Panc1 (cell line): ENCODE measurements at regions not wholly inside any gene's neighbourhood (a gene's known extent, or its start where the extent isn't known, plus 50 kb on each side); places are given as distances from the start of the nearest gene placed in this dataset.

Source experiments
- ATAC-seq: fragments of 200-7000 bp; cut with Tn5 transposase; 2 replicates; pipeline ENCODE4 v1.9.1; 2020; ENCODE audit warnings: mild to moderate bottlenecking, moderate library complexity
- BruUV-seq: library from RNA; stranded (reverse); fragments of 400-500 nt; replicated peaks from 2 replicates; lab custom pipeline; 2021; lab: Mats Ljungman, UMichigan
- CTCF ChIA-PET: fragments of 300-600 bp; sonication (Branson Sonifier 250); formaldehyde crosslinking; loops from one replicate; lab custom pipeline; 2022; ENCODE audit warnings: antibody characterized with exemption; lab: Charles Lee
- POLR2A ChIA-PET: fragments of 300-600 bp; sonication (Branson Sonifier 250); formaldehyde crosslinking; loops from one replicate; lab custom pipeline; 2022; ENCODE audit warnings: antibody characterized with exemption; lab: Charles Lee
- DNase-seq: peaks from one replicate; pipeline ENCODE4 v3.0.0-alpha.2; 2010; ENCODE audit warnings: low read depth, low spot score
- H3K27ac ChIP-seq: 2 replicates; pipeline ENCODE4 v1.5.1; 2011; ENCODE audit warnings: mild to moderate bottlenecking, low read length, inconsistent platforms
- H3K27me3 ChIP-seq: fragments of 200-500 bp; sonication (Bioruptor generic); 2 replicates; pipeline ENCODE4 v1.6.0; 2014; ENCODE audit warnings: low read length, inconsistent platforms; ENCODE audit not compliant: control insufficient read depth, insufficient read depth
- H3K36me3 ChIP-seq: fragments of 200-500 bp; sonication (Bioruptor generic); 2 replicates; pipeline ENCODE4 v1.5.1; 2014; ENCODE audit warnings: inconsistent platforms, mild to moderate bottlenecking, low read length, moderate library complexity; ENCODE audit not compliant: control insufficient read depth, insufficient read depth
- H3K4me1 ChIP-seq: 2 replicates; pipeline ENCODE4 v1.5.1; 2011; ENCODE audit warnings: inconsistent platforms, mild to moderate bottlenecking, low read length, moderate library complexity; ENCODE audit not compliant: control insufficient read depth, insufficient read depth
- H3K4me3 ChIP-seq, 2 experiments: 2 replicates each; pipeline ENCODE4 v1.5.1; 2011 to 2012; ENCODE audit warnings: low read depth in 2 of 2, low read length in 2 of 2, mild to moderate bottlenecking in 2 of 2, inconsistent platforms in 1 of 2, moderate library complexity in 1 of 2
- H3K9me3 ChIP-seq: fragments of 200-500 bp; sonication (Bioruptor generic); 2 replicates; pipeline ENCODE4 v1.5.1; 2014; ENCODE audit warnings: low read depth, mild to moderate bottlenecking, inconsistent platforms, low read length, moderate library complexity; ENCODE audit not compliant: control insufficient read depth, insufficient read depth
- CTCF ChIP-seq: fragments of 450-650 bp; IDR thresholded peaks from 2 replicates; pipeline ENCODE4 v1.5.1; 2017; ENCODE audit warnings: mild to moderate bottlenecking
- POLR2AphosphoS5 ChIP-seq: IDR thresholded peaks from 2 replicates; pipeline ENCODE4 v1.6.1; 2012; ENCODE audit warnings: mild to moderate bottlenecking, low read depth, low read length, moderate library complexity
- REST ChIP-seq, 2 experiments: IDR thresholded peaks; 2 replicates each; pipeline ENCODE4 v1.6.1; 2011 to 2012; ENCODE audit warnings: low read depth in 2 of 2, control low read depth in 1 of 2, low read length in 1 of 2, mild to moderate bottlenecking in 1 of 2, moderate library complexity in 1 of 2; ENCODE audit not compliant: insufficient read depth in 1 of 2
- SIN3A ChIP-seq: IDR thresholded peaks from 2 replicates; pipeline ENCODE4 v1.6.1; 2012; ENCODE audit warnings: low read depth, mild to moderate bottlenecking, low read length, moderate library complexity, borderline replicate concordance; ENCODE audit not compliant: insufficient read depth
- TCF7L2 ChIP-seq: IDR thresholded peaks from 2 replicates; pipeline ENCODE4 v1.6.1; 2011; ENCODE audit warnings: mild to moderate bottlenecking, low read depth, low read length, inconsistent platforms
- in situ Hi-C: cut with HindIII; loops from 2 replicates; pipeline ENCODE4 v1.10.0; 2016; ENCODE audit warnings: low sequenced_read_pairs, low pct_unique_long_range_greater_than_20kb
- intact Hi-C: fragments of 100-400 bp; cut with micrococcal nuclease; formaldehyde crosslinking; loops from one replicate; pipeline ENCODE4 v1.10.0; 2022; ENCODE audit not compliant: unreplicated experiment

- no TSS peak for BruUV-seq
- in situ Hi-C loops (no loop called here), intact Hi-C loops (no loop called here)
- no peaks in the 10 kb centered on the region for H3K4me1 ChIP-seq
- ChIA-PET POLR2A (no interaction called here), CTCF (no interaction called here)
- ATAC-seq (no peak), DNase-seq (no peak)
- TF ChIP-seq CTCF (no peak), SIN3A (no peak), POLR2AphosphoS5 (no peak), REST (IDR thresholded peaks at IDR 0.05; ENCODE audit: insufficient read depth in 1 of 2, low read depth in 2 of 2, low read length in 1 of 2) (no peak), TCF7L2 (no peak)
- H3K4me3 ChIP-seq: no peak overlapping the region
- H3K27ac ChIP-seq: peak overlapping the region; percentile 45; the same call in 1 of the 2 replicates
- no peaks in the 10 kb centered on the region for H3K9me3 ChIP-seq
- H3K27me3 ChIP-seq: no peaks in the 10 kb centered on the region
- H3K36me3 ChIP-seq: no peaks in the 10 kb centered on the region
Observed at GRCh38 chr1:218568962-218569550, 223.9 kb downstream of the TGFB2 start.

GRCh38 chr1:218570456-218570855, 225.3 kb downstream of the TGFB2 start:
- Histone ChIP-seq H3K9me3 (peaks cover 5% of the 10 kb centered on the region; the same call in 1 of the 2 replicates), H3K27me3 (no peaks in the 10 kb centered on the region), H3K36me3 (no peaks in the 10 kb centered on the region), H3K4me1 (no peaks in the 10 kb centered on the region), H3K4me3 (no peak overlapping the region), H3K27ac (no peak overlapping the region)
- POLR2A ChIA-PET: interaction anchor here (0.8 kb wide), 1 partner anchor 128 kb away, joined by 8 read pairs; no protein-coding TSS in a partner anchor
- in situ Hi-C loops (no loop called here), intact Hi-C loops (no loop called here)
- DNase-seq (no peak), ATAC-seq (no peak)
- CTCF ChIA-PET: no interaction called here
- no TSS peak for BruUV-seq
- TF ChIP-seq POLR2AphosphoS5 (no peak), CTCF (no peak), SIN3A (no peak), REST (IDR thresholded peaks at IDR 0.05; ENCODE audit: insufficient read depth in 1 of 2, low read depth in 2 of 2, low read length in 1 of 2) (no peak), TCF7L2 (no peak)
